ENCODE measurements at regions not wholly inside any gene's neighbourhood (a gene's known extent, or its start where the extent isn't known, plus 50 kb on each side); places are given as distances from the start of the nearest gene placed in this dataset.

GRCh38 chr4:46185766-46186165, 61.9 kb upstream of the GABRG1 start:
- H3K27me3 ChIP-seq (ENCODE audit: control insufficient read depth in 2 of 2, insufficient read depth in 2 of 2, low read length in 2 of 2), result no peaks in the 10 kb centered on the region
- no peak for TF ChIP-seq FUS (optimal IDR thresholded peaks at IDR 0.05; ENCODE audit: low read depth, low read length)
- no peak for TF ChIP-seq ZFP1 (CRISPR knock-in tag; IDR thresholded peaks at IDR 0.05)
- TF ChIP-seq EGR1 (conservative IDR thresholded peaks at IDR 0.05), result no peak
- no peak for TF ChIP-seq ZNF384 (IDR thresholded peaks at IDR 0.05; ENCODE audit: low read depth, low read length)
- no peak for TF ChIP-seq BCLAF1 (IDR thresholded peaks at IDR 0.05; ENCODE audit: borderline replicate concordance in 1 of 2, control insufficient read depth in 1 of 2, low read depth in 2 of 2, low read length in 1 of 2)
- no peak for TF ChIP-seq NFE2 (IDR thresholded peaks at IDR 0.05; ENCODE audit: low read depth)
- TF ChIP-seq SMARCE1 (IDR thresholded peaks at IDR 0.05), result no peak
- no peak for TF ChIP-seq REST (IDR thresholded peaks at IDR 0.05; ENCODE audit: borderline replicate concordance)
- TF ChIP-seq REST (CRISPR knock-in tag; IDR thresholded peaks at IDR 0.05; ENCODE audit: low read depth), result no peak
- no peak for TF ChIP-seq ZNF239 (CRISPR knock-in tag; IDR thresholded peaks at IDR 0.05)
- no peak for TF ChIP-seq ARID3A (IDR thresholded peaks at IDR 0.05; ENCODE audit: borderline replicate concordance, low read depth, low read length)

More at GRCh38 chr4:46185766-46186165, 61.9 kb upstream of the GABRG1 start:
- Histone ChIP-seq H4K20me1 (replicated peaks; ENCODE audit: control insufficient read depth, insufficient read depth, low read length) (no peaks in the 10 kb centered on the region), H2AFZ (ENCODE audit: low read depth, low read length) (no peak overlapping the region), H3K4me3 (no peak overlapping the region), H3K9me1 (ENCODE audit: control insufficient read depth, insufficient read depth, low read length) (no peaks in the 10 kb centered on the region), H3K36me3 (ENCODE audit: control insufficient read depth, insufficient read depth, low read length) (no peaks in the 10 kb centered on the region), H3K9ac (ENCODE audit: insufficient read depth in 1 of 2, low read depth in 2 of 2, low read length in 2 of 2) (no peak overlapping the region), H3K4me1 (replicated peaks in 1 of 2; ENCODE audit: control insufficient read depth in 2 of 2, insufficient read depth in 2 of 2, low read length in 2 of 2) (no peaks in the 10 kb centered on the region), H3K79me2 (ENCODE audit: control insufficient read depth, insufficient read depth, low read length) (no peaks in the 10 kb centered on the region), H3K27ac (ENCODE audit: extremely low read depth, low read depth, low read length) (no peak overlapping the region), H3K4me2 (ENCODE audit: insufficient read depth, low read length) (no peak overlapping the region), H3K9me3 (replicated peaks; ENCODE audit: control insufficient read depth, insufficient read depth, low read depth, low read length) (no peaks in the 10 kb centered on the region)
- WGBS (ENCODE audit: insufficient coverage, low coverage, missing lambda C conversion rate), result 14% methylated on average over 3 of the region's 3 CpGs
- ChIA-PET POLR2A (no interaction called here), CTCF (ENCODE audit: low intra/inter-chr PET ratio) (no interaction called here)
- in situ Hi-C loops (cut with MboI) (no loop called here), intact Hi-C loops (cut with micrococcal nuclease) (no loop called here)
- ATAC-seq (no peak), DNase-seq (ENCODE audit: extremely low read depth in 1 of 4, low spot score in 3 of 4) (no peak), FAIRE-seq (no peak)
- no TSS peak for BruUV-seq (replicated peaks)

Data from K562 (cell line).